Mucosa of gallbladder (tissue), 1 donor: ENCODE measurements at regions not wholly inside any gene's neighbourhood (a gene's known extent, or its start where the extent isn't known, plus 50 kb on each side); places are given as distances from the start of the nearest gene placed in this dataset.
"Not testable (repeated sequence)": the region's sequence is repeated elsewhere in the genome, so short reads cannot be mapped to it uniquely, and the experiment has no call there.

Experiments used
- DNase-seq: peaks from one replicate; pipeline ENCODE4 v3.0.0-alpha.2; 2020; ENCODE audit warnings: low spot score
- donor health status: DM: no; HTN: no; CAD: no.

DNA sequence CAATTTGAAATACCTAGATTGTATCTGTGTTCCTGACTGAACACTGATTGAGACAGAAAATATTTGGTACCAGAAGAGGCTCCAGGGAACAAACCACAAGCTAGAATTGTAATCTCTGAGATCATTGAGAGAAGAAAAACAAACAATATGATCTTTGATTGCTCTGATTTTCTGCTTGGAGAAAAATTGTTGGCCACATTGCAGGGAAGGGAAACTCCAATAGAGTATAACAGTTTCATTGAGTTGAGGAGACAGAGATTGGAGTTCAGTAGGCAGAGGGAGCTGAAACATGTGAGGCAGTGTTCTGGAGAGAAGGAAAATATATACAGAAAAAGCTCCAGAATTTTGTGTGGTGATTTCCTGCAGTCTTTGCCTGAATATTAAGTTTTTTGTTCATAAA lies 158.2 kb downstream of the C4orf33 start:
- no peak for DNase-seq

DNA sequence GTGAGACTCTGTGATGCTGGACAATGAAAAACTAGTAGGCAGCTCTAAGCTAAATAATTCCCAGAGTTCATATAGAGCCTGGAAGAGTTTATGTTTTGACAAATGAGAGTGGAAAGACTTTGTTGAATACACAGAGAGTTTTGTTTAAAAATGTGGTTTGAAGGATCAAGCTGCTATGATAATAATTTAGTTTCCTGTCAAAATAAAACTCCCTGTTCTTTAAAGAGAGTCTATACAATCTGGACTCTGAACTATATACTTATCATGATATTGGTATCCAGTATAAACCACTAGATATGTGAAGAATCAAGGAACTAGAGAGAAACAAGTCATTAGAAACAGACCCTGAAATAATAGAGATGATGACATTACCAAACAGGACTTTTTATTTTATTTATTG lies 158.6 kb downstream of the C4orf33 start:
- DNase-seq = no peak

DNA sequence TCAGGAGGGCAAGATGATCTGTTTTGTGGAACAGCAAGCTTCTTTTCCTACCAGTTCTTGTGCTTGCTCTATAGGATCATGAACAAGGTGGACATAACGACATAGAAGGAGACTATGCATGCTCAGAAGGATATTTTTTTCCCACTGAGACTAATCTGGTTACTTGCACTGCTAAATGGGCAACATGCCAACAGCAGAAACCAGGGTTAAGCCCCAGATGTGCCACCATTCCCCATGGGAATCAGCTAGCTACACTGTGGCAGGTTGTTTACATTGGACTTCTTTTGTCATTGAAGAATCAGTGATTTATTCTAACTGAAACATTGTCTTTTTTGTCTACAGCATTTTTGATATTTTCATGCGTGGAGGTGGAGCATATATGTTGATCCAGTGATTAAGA lies 165.6 kb downstream of the C4orf33 start:
- no peak for DNase-seq

DNA sequence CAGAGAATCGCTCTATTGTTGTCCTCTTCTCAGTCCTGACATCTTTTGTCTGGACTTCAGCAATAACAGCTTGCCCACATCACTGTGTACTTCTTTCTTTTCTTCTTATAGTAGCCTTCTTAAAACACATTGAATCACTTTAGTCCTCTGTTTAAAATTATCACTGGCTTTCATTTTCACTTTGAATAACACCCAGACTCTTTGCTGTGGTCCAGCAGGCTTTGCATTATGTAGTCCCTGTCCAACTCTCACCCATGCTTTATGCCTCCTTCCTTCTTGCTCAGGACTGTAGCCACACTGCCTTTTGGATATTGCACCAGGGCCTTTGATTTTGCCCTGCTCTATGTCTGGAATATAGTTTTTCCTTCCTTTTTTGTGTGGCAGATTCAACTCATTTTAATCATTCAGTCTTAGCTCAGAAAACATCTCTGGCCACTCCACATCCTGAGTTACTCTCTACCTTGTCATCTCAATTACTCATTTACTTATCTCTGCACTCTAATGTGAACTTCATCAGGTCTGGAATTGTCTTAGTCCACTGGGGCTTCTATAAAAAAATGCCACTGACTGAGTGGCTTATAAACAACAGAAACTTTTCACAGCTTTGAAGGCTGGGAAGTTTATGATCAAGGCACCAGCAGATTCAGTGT lies 168.2 kb downstream of the C4orf33 start:
- no peak for DNase-seq

DNA sequence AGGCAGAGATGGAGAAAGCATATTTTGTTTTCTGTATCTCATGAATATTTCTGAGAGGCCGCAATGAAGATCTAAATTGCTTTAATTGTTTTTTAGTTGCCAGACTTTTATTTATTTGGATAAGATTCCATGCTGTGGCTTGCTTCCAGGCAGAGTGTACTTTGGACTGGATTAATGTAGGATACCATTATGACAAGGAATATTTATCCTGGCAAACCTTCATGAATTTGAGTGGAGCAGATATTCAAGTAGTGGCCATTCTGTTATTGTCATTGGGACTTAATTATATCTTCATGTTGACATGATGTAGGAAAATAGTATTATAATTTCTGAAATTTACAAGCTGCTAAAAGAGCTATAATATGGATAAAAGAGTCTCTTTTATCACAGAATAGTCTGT lies 182.9 kb downstream of the C4orf33 start:
- peak; percentile 56 for DNase-seq

DNA sequence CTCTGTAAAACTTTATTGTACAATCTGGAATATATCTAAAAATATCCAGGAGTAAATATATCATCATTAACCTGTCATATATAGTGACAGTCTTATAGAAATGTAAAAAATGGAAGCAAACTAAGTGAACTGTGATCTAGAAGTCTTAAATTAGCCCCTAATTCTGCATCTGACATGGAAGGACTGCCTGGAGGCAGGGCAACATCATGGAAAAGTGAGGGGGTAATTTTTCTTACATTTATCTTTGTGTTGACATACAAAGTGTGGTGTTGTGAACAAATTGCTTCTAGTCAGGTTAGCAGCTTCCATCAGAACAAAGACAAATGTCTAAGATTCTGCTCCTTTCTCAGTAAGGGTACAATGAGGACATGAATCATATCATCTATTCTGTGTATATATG lies 186.3 kb downstream of the C4orf33 start:
- no peak for DNase-seq

DNA sequence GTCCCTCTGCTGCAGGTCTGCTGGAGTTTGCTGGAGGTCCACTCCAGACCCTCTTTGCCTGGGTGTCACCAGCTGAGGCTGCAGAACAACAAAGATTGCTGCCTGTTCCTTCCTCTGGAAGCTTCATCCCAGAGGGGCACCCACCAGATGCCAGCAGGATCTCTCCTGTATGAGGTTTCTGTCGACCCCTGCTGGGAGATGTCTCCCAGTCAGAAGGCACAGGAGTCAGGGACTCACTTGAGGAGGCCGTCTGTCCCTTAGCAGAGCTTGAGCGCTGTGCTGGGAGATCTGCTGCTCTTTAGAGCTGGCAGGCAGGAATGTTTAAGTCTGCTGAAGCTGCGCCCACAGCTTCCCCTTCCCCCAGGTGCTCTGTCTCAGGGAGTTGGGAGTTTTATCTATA lies 196.2 kb downstream of the C4orf33 start:
- DNase-seq = not testable (repeated sequence)

DNA sequence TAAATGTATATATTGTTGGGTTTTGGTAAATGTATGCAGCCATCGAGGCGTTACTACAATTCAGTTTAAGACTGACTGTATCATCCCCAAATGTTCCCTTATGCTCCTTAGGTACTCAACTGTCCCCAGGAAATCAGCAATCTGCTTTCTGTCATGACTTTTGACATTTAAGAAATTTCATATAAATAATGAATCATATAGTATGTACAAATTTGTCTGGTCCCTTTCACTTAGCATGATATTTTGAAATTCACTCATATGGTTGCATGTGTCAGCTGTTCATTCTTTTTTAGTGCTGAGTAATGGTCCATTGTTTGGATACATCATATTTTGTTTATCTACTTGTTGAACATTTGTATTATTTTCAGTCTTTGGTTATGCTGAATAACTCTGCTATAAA lies 218.8 kb downstream of the C4orf33 start:
- no peak for DNase-seq

DNA sequence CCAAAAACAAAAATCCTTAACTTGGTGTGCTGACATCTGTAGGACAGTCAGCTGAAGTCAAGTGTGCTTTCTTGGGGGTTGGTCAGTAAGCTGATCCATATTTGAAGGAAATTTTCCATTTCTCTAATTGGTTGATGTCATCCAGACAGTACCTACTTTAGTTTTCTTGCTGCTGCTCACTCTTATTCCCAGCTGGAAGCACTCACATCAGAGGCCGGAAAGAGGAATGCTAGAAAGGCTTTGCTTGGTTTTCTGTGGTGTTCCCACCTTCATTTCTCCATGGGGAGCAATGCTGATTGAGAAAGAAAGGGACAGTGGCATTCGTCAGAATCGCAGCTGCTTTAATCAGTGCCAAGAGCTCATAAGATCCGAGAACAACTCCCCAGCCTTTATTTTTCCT lies 227.0 kb downstream of the C4orf33 start:
- no peak for DNase-seq

DNA sequence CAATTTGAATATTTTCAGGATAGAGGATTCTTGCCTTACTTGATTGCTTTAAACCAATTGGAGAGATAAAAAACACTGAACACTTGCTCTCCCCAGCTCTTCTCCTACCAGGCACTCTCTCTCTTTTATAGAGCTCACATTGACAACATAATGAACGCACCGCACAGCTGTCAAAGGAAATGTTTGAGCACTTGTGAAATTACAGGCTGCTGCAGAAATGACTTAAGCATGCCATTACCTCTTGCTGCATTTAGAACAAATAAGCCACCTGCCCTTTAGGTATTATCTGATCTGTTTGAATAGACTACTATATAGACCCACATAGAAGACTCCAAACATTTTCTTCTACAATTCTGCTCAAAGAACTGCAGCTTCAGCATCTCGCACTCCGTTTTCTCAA lies 227.7 kb downstream of the C4orf33 start:
- DNase-seq = no peak

DNA sequence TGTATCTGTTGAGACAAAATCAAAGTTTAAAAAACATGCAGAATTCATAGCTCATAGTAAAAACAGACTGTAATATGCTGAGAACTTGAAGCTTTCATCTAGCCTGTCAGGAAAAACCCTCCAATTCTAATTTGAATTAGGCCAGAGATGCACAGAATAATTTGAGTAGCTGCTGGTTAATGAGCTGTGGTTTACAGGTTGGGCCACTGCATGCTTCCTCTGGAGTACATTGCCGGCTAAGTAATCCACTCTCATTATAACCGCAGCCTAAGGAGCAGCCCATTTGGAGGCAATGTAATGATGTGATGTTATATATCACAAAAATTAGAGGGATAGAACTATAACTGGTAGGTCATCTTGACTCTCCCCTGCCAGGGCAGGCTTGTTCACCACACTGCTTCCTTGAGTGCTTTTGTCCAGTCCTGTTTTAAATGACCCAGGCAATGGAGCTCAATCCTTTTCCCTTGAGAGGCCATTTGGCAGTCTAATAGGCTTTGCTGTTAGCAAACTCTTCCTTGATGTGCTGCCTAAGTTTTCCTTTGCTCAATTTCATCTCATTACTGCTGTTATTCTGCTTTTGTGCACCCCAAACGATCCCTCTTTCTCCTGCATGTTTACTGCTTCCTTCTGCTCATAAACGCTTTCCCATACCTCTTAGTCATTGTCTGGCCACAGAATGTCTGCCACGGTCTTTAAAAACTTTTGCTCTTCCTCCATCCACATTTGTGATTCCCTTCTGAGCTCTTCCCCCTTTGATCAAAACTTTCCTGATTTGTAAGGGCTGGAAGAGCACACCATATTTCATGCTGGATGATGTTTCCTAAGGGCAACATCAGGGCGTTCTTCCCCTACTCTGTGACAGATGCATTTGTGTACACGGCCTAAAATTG lies 230.9 kb downstream of the C4orf33 start:
- DNase-seq = no peak

DNA sequence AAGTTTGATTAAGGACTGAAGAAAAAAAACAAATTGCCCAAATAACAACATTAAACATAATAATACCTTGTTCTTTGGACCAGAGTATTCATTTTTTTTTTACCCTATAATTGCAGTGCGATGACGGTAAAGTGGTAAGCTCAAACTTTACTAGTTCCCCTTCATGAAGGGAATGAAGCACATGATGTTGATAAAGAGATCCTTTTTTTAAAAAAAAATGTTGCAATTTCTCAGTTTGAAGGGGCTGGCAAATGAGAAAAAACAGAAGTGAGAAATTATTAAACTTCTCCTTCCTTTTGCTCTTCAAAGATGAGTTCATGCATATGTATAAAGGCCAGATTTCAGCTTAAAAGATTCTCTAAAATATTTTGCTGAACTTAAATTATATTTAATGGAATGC lies 231.7 kb downstream of the C4orf33 start:
- DNase-seq = no peak

DNA sequence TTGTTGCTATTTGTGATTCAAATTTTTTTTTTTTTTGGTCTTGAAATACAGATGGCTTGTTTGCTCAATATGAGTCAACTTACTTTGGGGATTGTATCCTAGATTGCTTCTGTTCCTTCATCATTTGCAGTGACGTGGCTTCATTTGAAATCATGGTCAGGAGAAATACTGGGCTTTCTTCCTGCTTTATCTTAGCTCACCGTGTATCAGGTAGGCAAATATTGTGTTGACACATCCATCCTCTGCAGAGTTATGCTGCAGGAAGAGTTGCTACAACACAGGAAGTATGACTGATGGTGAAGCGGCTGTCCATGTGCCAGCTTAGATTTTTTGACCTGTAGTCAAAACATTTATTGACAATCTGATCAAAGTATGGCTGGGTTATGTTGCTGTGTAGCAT lies 232.2 kb downstream of the C4orf33 start:
- DNase-seq = no peak

DNA sequence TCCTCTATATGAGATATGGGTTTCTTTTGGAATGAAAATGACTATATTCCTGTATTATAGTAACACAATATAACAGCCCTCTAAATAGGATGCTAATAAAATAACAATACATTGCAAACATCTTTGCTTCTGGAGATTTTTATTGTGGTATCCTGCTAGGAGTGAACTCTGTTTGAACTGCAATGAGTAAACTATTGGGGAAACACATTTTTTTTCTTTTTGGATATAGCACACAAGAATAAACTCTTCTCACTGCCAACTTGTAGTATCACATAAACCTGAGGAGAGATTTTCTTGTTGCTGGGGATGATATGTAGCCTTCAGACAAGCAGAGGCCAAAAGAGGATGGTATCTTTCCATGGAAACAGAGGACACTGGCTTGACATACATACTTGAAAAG lies 238.2 kb downstream of the C4orf33 start:
- no peak for DNase-seq

DNA sequence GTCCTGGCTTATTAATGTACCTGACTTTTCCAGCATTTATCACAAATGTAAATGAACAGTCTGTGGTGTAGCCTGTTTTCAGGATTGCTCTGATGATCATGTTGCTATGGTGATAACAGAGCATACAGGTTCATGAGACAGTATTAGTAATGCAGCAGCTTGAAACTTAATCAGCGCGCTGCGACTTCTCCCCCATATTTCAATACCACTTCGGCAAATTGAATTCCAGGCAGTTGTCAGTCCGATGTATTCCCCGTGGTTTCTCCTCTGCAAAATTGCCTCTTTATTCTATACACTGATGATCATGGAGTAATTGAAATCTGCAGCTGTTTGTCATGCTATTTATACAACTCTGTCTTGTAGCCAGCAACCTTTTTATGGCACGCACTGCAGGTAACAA lies 239.3 kb downstream of the C4orf33 start:
- DNase-seq = no peak

DNA sequence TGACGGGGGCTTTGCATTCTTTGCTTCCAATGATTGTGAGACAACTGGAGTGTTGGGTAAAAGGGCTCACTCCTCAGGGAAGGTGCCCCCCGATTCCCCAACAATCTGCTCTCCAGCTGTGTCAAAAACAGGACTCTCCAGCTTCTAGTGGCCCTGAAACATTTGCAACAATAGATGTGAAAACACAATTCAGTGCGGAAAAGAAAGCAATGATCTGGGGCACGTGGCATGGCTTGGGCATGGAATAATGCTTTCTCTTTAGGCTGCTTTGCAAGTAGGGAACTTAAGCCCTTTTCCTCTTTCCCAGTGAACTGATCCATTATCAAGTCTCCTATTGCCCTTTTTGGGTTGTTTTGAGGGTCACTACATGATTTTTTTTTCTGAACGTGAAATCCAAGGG lies 239.9 kb downstream of the C4orf33 start:
- no peak for DNase-seq

DNA sequence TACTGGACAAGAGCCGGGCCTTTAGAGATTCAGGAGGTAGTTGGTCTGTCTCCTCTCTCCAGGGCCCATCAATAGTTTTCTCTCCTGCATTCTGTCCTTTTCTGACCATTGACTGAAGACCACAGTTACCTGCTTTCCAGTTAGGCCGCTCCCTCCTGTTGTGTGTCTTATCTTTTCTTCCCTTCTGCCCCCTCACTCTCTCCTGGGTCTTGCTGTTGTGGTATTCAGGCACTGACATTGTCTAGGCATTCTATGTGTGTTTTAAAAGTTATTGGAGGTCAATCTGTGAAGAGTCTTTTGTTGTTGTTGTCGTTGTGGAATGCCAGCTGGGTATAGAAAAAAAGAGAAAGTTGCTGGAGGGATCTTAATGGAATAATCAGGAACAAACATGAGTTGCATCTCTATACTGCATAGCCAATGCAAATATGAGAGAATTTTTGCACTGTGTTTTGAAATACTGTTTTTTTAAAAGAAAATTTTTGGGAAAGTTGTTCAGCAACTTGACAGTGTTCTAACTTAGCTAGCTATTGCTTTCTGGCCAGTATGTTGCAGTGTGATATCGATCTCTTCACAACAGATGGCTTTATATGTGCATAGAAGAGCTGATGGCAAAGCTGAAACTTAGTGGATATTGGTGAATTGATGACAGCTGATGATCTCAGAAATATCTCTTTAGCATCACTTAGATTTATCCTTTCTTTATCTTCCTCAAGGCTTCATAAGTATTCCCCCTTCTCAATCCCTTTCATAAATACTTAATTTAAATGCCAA lies 240.7 kb downstream of the C4orf33 start:
- DNase-seq = no peak

DNA sequence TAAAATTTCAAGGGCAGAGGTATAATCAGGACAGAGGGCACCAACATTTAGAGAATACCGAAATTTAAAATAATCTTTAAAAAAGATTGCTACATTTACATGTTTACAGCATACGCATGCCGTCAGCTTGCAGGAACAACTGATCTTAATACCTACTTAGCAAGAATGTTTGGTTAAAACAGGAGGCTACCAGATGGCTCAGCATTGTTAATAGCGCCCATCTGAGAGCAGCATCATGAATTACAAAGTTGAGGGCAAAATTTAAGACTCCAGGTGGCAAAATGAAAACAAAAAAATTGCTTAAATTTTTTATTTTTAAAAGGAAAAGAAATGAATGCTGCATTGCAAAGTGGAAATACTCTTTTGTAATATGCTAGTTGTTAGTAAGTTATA lies 241.3 kb downstream of the C4orf33 start:
- no peak for DNase-seq

DNA sequence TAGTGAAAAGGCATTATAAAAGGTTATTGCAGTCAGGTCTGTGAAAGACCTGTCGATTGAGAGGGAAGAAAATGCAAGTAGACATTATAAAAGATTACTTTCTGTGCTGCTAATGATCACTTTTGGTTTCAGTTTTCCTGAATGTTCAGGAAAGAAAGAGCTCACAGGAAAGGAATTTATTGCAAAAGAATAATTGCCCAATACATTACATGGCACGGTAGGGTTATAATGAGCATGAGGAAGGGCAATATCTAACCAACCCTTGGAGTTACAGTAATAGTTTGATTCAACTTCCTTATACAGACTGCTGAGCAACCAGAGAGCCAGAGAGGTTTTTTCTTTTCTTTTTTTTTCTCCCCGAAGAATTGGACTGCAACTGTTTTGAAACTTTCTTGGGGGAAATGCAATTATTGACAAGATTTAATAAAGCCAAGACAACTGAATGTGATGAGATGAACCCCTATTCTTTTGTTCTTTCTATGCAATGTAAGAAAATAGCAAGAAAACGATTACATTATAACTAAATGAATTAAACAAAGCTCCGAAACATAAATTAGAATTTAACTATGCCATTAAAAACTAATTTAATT lies 247.0 kb downstream of the C4orf33 start:
- no peak for DNase-seq

DNA sequence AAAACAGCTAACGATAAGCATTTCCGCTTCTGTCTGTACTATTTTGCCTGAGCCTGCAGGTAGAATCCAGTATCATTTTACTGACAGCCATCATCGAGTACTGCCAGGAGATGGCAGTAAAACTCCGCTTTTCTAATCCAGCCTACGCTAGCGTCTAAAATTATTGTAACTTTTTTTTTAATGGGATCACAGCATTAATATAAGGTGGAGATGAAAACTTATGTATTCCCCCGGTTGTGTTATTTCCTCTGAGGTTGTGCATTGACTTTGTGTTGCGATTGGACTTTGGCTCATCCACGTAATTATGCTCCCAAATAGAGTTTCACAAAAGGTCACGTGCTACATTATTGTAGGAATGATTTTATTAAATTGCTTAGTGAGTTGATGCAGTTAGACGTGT lies 248.1 kb downstream of the C4orf33 start:
- peak; percentile 35 for DNase-seq

DNA sequence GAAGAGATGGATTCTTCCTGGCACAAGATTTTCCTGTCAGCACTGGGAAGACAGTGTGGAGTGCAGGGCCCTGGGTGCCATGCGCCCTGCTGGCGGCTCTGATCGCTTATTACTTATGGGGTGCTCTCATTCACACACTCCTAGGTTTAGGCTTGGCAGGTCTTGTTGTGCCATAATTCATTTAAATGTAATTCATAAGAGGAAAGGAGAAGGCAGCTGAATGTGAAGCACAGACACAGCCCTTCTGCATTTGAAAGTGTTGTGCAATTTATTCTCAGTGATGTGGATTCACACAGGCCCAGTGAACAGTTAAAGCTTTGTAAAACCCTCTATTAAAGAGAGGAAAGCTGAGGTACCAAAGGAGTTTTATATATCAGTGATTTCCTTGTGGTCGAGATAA lies 249.7 kb downstream of the C4orf33 start:
- DNase-seq = no peak

DNA sequence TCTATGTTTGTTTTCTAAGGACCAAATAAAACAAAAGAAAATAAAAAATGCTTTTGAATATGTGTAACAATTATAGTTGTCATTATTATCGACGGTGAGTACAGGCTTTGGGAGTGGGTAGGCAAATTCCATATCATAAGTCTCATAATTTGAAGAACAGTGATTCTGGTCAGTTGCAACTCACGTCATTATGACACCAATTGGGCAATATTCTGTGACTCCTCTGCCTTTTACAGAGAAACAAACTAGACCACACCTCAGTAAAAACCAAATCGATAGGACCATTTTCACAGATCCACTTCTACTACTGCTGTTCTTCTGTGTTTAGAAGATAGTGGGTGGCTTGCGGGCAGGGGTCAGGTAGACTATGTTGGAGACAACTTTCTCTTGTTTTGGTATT lies 250.1 kb downstream of the C4orf33 start:
- DNase-seq = no peak
